GM23338 (cell line): ENCODE measurements at regions not wholly inside any gene's neighbourhood (a gene's known extent, or its start where the extent isn't known, plus 50 kb on each side); places are given as distances from the start of the nearest gene placed in this dataset.

Source experiments
- ATAC-seq: fragments of 200-7000 bp; cut with Tn5 transposase; 3 replicates; pipeline ENCODE4 v1.9.1; 2020
- DNase-seq: peaks from one replicate; pipeline ENCODE4 v3.0.0-alpha.2; 2015; ENCODE audit warnings: low spot score
- H2AFZ ChIP-seq: fragments of 200-600 bp; sonication (generic); 2 replicates; pipeline ENCODE4 v1.8.0; 2016; ENCODE audit warnings: antibody characterized with exemption, mild to moderate bottlenecking, moderate library complexity
- H3F3A ChIP-seq: fragments of 200-600 bp; sonication (generic); replicated peaks from 2 replicates; pipeline ENCODE4 v1.8.0; 2017; ENCODE audit warnings: antibody characterized with exemption, mixed run types, low read depth
- H3K27ac ChIP-seq: fragments of 200-600 bp; sonication (generic); 2 replicates; pipeline ENCODE4 v1.6.1; 2016; ENCODE audit warnings: low read depth
- H3K27me3 ChIP-seq: fragments of 200-600 bp; sonication (generic); 2 replicates; pipeline ENCODE4 v1.8.0; 2016; ENCODE audit warnings: mild to moderate bottlenecking, mixed run types, moderate library complexity; ENCODE audit not compliant: insufficient read depth
- H3K36me3 ChIP-seq: fragments of 200-600 bp; sonication (generic); 2 replicates; pipeline ENCODE4 v1.8.0; 2016; ENCODE audit warnings: mild to moderate bottlenecking; ENCODE audit not compliant: insufficient read depth
- H3K4me1 ChIP-seq: fragments of 200-600 bp; sonication (generic); 2 replicates; pipeline ENCODE4 v1.8.0; 2016; ENCODE audit warnings: mild to moderate bottlenecking, moderate library complexity; ENCODE audit not compliant: insufficient read depth
- H3K4me2 ChIP-seq: fragments of 200-600 bp; sonication (generic); 2 replicates; pipeline ENCODE4 v1.7.1; 2017; ENCODE audit warnings: mixed run types
- H3K4me3 ChIP-seq: fragments of 200-600 bp; sonication (generic); 2 replicates; pipeline ENCODE4 v1.6.1; 2016; ENCODE audit warnings: mixed run types
- H3K79me2 ChIP-seq: fragments of 200-600 bp; sonication (generic); replicated peaks from 2 replicates; pipeline ENCODE4 v1.8.0; 2017; ENCODE audit warnings: mild to moderate bottlenecking; ENCODE audit not compliant: insufficient read depth
- H3K9me2 ChIP-seq: fragments of 200-600 bp; sonication (generic); 2 replicates; pipeline ENCODE4 v1.8.0; 2017; ENCODE audit not compliant: insufficient read depth
- H4K20me1 ChIP-seq: fragments of 200-600 bp; sonication (generic); replicated peaks from 2 replicates; pipeline ENCODE4 v1.8.0; 2017; ENCODE audit warnings: mild to moderate bottlenecking; ENCODE audit not compliant: insufficient read depth
- H3K27ac Mint-ChIP-seq: 2 replicates; pipeline ENCODE4 v1.8.0; 2020; ENCODE audit warnings: inconsistent platforms, mild to moderate bottlenecking, moderate library complexity, mixed read lengths
- H3K27me3 Mint-ChIP-seq: 3 replicates; pipeline ENCODE4 v1.8.0; 2022; ENCODE audit warnings: low read depth, mild to moderate bottlenecking, moderate library complexity, mixed read lengths, inconsistent platforms; ENCODE audit not compliant: insufficient read depth, poor library complexity
- H3K36me3 Mint-ChIP-seq: 3 replicates; pipeline ENCODE4 v1.8.0; 2021; ENCODE audit warnings: low read depth, mild to moderate bottlenecking, inconsistent platforms, moderate library complexity, mixed read lengths
- H3K4me1 Mint-ChIP-seq: 3 replicates; pipeline ENCODE4 v1.8.0; 2020; ENCODE audit warnings: mild to moderate bottlenecking, inconsistent platforms, mixed read lengths
- H3K4me3 Mint-ChIP-seq: 3 replicates; pipeline ENCODE4 v1.8.0; 2021; ENCODE audit warnings: moderate library complexity, mild to moderate bottlenecking, inconsistent platforms, mixed read lengths
- H3K9me3 Mint-ChIP-seq: 3 replicates; pipeline ENCODE4 v1.8.0; 2020; ENCODE audit warnings: moderate library complexity, mild to moderate bottlenecking, inconsistent platforms, mixed read lengths
- CREB1 ChIP-seq: fragments of 250-450 bp; sonication (Bioruptor Pico); IDR thresholded peaks from 2 replicates; pipeline ENCODE4 v1.5.0; 2020; ENCODE audit warnings: low read depth, mild to moderate bottlenecking, moderate library complexity
- ETS1 ChIP-seq: IDR thresholded peaks from 2 replicates; pipeline ENCODE4 v1.6.1; 2016; ENCODE audit warnings: antibody characterized with exemption
- EZH2 ChIP-seq: fragments of 200-600 bp; sonication (generic); IDR thresholded peaks from one replicate; pipeline ENCODE4 v1.8.0; 2017; ENCODE audit warnings: antibody characterized with exemption, mild to moderate bottlenecking, low read depth; ENCODE audit not compliant: unreplicated experiment
- EZH2phosphoT487 ChIP-seq: fragments of 200-600 bp; sonication (generic); IDR thresholded peaks from one replicate; pipeline ENCODE4 v1.8.1; 2018; ENCODE audit warnings: antibody characterized with exemption; ENCODE audit not compliant: unreplicated experiment
- JUNB ChIP-seq: IDR thresholded peaks from one replicate; pipeline ENCODE4 v1.6.1; 2016; ENCODE audit warnings: antibody characterized with exemption; ENCODE audit not compliant: unreplicated experiment
- NANOG ChIP-seq: IDR thresholded peaks from 2 replicates; pipeline ENCODE4 v1.6.1; 2016; ENCODE audit warnings: antibody characterized with exemption, borderline replicate concordance
- REST ChIP-seq: IDR thresholded peaks from one replicate; pipeline ENCODE4 v1.6.1; 2018; ENCODE audit warnings: antibody characterized with exemption; ENCODE audit not compliant: unreplicated experiment
- ZNF331 ChIP-seq: fragments of 250-450 bp; sonication (Bioruptor Pico); IDR thresholded peaks from 2 replicates; pipeline ENCODE4 v1.5.0; 2020; ENCODE audit warnings: low read depth, mild to moderate bottlenecking, moderate library complexity

GRCh38 chr5:43852279-43852678 is 249.3 kb downstream of the NNT start:
- no peaks in the 10 kb centered on the region for H3K79me2 ChIP-seq
- no peak for ATAC-seq
- H3K4me2 ChIP-seq, result no peak overlapping the region
- no peak overlapping the region for H3K27ac ChIP-seq
- H3K27me3 ChIP-seq, result no peaks in the 10 kb centered on the region
- Mint-ChIP-seq H3K27me3 (no peaks in the 10 kb centered on the region), H3K4me3 (no peak overlapping the region), H3K4me1 (peaks cover 7% of the 10 kb centered on the region; the same call in 2 of the 3 replicates), H3K36me3 (no peaks in the 10 kb centered on the region), H3K27ac (no peak overlapping the region), H3K9me3 (no peaks in the 10 kb centered on the region)
- no peaks in the 10 kb centered on the region for H3K4me1 ChIP-seq
- no peaks in the 10 kb centered on the region for H3K9me2 ChIP-seq
- no peak overlapping the region for H2AFZ ChIP-seq
- H3F3A ChIP-seq, result no peaks in the 10 kb centered on the region
- TF ChIP-seq ZNF331 (CRISPR knock-in tag) (no peak), ETS1 (no peak), EZH2phosphoT487 (no peak), JUNB (no peak), CREB1 (CRISPR knock-in tag) (no peak), REST (no peak), EZH2 (no peak)
- no peak overlapping the region for H3K4me3 ChIP-seq
- H4K20me1 ChIP-seq, result no peaks in the 10 kb centered on the region
- H3K36me3 ChIP-seq, result no peaks in the 10 kb centered on the region
- DNase-seq, result no peak

- Histone ChIP-seq H2AFZ (no peak overlapping the region), H4K20me1 (no peaks in the 10 kb centered on the region), H3K27me3 (no peaks in the 10 kb centered on the region), H3K27ac (no peak overlapping the region), H3K4me1 (no peaks in the 10 kb centered on the region), H3K79me2 (no peaks in the 10 kb centered on the region), H3K9me2 (no peaks in the 10 kb centered on the region), H3K4me3 (no peak overlapping the region), H3K4me2 (no peak overlapping the region), H3K36me3 (no peaks in the 10 kb centered on the region), H3F3A (no peaks in the 10 kb centered on the region)
- H3K4me1 Mint-ChIP-seq, result peaks cover 7% of the 10 kb centered on the region; the same call in 2 of the 3 replicates
- no peak overlapping the region for H3K4me3 Mint-ChIP-seq
- no peaks in the 10 kb centered on the region for H3K9me3 Mint-ChIP-seq
- H3K27me3 Mint-ChIP-seq, result no peaks in the 10 kb centered on the region
- H3K36me3 Mint-ChIP-seq, result no peaks in the 10 kb centered on the region
- no peak overlapping the region for H3K27ac Mint-ChIP-seq
- ATAC-seq (no peak), DNase-seq (no peak)
- no peak for TF ChIP-seq CREB1 (CRISPR knock-in tag)
- no peak for TF ChIP-seq NANOG
- no peak for TF ChIP-seq JUNB
- TF ChIP-seq REST, result no peak
- TF ChIP-seq EZH2phosphoT487, result no peak
Observed at GRCh38 chr5:43851741-43852140, 248.8 kb downstream of the NNT start.
